Lower leg skin (tissue), 3 donors: ENCODE measurements at regions not wholly inside any gene's neighbourhood (a gene's known extent, or its start where the extent isn't known, plus 50 kb on each side); places are given as distances from the start of the nearest gene placed in this dataset.

Experiments used
- POLR2A ChIP-seq, 2 donors: fragments of 450-650 bp; IDR thresholded peaks; one replicate each; pipeline ENCODE4 v1.6.1; 2016 to 2017; ENCODE audit warnings: antibody characterized with exemption in 2 of 2, mild to moderate bottlenecking in 1 of 2, moderate library complexity in 1 of 2
- TF ChIP-seq, protein P1 (sequence below), 3 donors: fragments of 450-650 bp; IDR thresholded peaks; one replicate each; pipeline ENCODE4 v1.5.1; 2016; ENCODE audit warnings: antibody characterized with exemption in 3 of 3, mild to moderate bottlenecking in 3 of 3, moderate library complexity in 2 of 3

DNA sequence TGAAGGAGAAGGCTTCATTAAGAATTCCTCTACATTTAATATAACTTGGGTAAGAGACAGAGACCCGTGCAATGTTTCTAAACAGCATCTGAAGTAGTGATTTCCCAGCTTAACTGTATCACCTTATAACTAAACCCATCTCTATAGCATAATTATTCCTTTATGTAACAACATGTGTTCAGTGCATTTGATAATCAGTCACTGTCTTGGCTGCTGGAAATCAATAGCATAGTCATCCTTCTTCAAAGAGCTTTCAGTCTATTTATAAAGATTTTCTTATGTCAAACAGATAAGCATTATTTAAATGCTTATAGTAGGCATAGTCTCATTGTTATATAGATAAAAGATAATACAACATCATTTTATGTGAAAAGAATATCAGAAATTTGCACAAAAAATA, 80.1 kb upstream of the TYRP1 start:
- TF ChIP-seq, protein P1, sequence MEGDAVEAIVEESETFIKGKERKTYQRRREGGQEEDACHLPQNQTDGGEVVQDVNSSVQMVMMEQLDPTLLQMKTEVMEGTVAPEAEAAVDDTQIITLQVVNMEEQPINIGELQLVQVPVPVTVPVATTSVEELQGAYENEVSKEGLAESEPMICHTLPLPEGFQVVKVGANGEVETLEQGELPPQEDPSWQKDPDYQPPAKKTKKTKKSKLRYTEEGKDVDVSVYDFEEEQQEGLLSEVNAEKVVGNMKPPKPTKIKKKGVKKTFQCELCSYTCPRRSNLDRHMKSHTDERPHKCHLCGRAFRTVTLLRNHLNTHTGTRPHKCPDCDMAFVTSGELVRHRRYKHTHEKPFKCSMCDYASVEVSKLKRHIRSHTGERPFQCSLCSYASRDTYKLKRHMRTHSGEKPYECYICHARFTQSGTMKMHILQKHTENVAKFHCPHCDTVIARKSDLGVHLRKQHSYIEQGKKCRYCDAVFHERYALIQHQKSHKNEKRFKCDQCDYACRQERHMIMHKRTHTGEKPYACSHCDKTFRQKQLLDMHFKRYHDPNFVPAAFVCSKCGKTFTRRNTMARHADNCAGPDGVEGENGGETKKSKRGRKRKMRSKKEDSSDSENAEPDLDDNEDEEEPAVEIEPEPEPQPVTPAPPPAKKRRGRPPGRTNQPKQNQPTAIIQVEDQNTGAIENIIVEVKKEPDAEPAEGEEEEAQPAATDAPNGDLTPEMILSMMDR (IDR thresholded peaks at IDR 0.05), result no peak
- TF ChIP-seq POLR2A (IDR thresholded peaks at IDR 0.05), result no peak
